IMR-90 (cell line): ENCODE measurements at regions not wholly inside any gene's neighbourhood (a gene's known extent, or its start where the extent isn't known, plus 50 kb on each side); places are given as distances from the start of the nearest gene placed in this dataset.

ENCODE experiments used
- ATAC-seq: fragments of 200-7000 bp; cut with Tn5 transposase; 2 replicates; pipeline ENCODE4 v1.9.1; 2020; ENCODE audit warnings: low read depth, mild to moderate bottlenecking, moderate library complexity
- BruUV-seq: library from RNA; stranded (reverse); fragments of 400-500 nt; replicated peaks from 2 replicates; lab custom pipeline; 2021; lab: Mats Ljungman, UMichigan
- CTCF ChIA-PET: fragments of 300-600 bp; formaldehyde crosslinking; extraction: SDS; loops from one replicate; lab custom pipeline; 2021; ENCODE audit warnings: antibody characterized with exemption; lab: Yijun Ruan, JAX
- POLR2A ChIA-PET: fragments of 300-600 bp; sonication (Branson Sonifier 250); formaldehyde crosslinking; loops from one replicate; lab custom pipeline; 2022; ENCODE audit warnings: antibody characterized with exemption; ENCODE audit not compliant: unreplicated experiment; lab: Charles Lee
- DNase-seq: peaks from one replicate; pipeline ENCODE4 v3.0.0; 2013
- H2AFZ ChIP-seq: replicated peaks from 2 replicates; pipeline ENCODE3; 2013; ENCODE audit warnings: low read length, mild to moderate bottlenecking; ENCODE audit not compliant: poor library complexity
- H2AK5ac ChIP-seq: 2 replicates; pipeline ENCODE4 v1.6.1; 2013; ENCODE audit warnings: low read depth, low read length, inconsistent platforms
- H2AK9ac ChIP-seq: replicated peaks from 2 replicates; pipeline ENCODE3; 2013; ENCODE audit warnings: mild to moderate bottlenecking, low read depth, low read length, moderate library complexity; ENCODE audit not compliant: poor library complexity
- H2BK120ac ChIP-seq: 2 replicates; pipeline ENCODE4 v1.6.1; 2013; ENCODE audit warnings: low read depth, low read length, inconsistent platforms
- H2BK15ac ChIP-seq: 3 replicates; pipeline ENCODE4 v1.6.1; 2013; ENCODE audit warnings: low read depth, low read length, inconsistent platforms
- H2BK20ac ChIP-seq: 2 replicates; pipeline ENCODE4 v1.6.1; 2013; ENCODE audit warnings: low read depth, mild to moderate bottlenecking, inconsistent platforms, low read length, moderate library complexity
- H2BK5ac ChIP-seq: 2 replicates; pipeline ENCODE4 v1.6.1; 2013; ENCODE audit warnings: mild to moderate bottlenecking, low read depth, low read length, inconsistent platforms; ENCODE audit not compliant: poor library complexity, severe bottlenecking
- H3K14ac ChIP-seq: replicated peaks from 2 replicates; pipeline ENCODE4 v1.6.1; 2013; ENCODE audit warnings: low read depth, low read length, inconsistent platforms
- H3K18ac ChIP-seq: 2 replicates; pipeline ENCODE4 v1.6.1; 2013; ENCODE audit warnings: low read depth, low read length, control low read depth
- H3K23ac ChIP-seq: 2 replicates; pipeline ENCODE4 v1.6.1; 2013; ENCODE audit warnings: low read depth, low read length, inconsistent platforms
- H3K27ac ChIP-seq: 2 replicates; pipeline ENCODE4 v1.5.1; 2013; ENCODE audit warnings: mild to moderate bottlenecking, control low read depth, low read length; ENCODE audit not compliant: insufficient read depth
- H3K27me3 ChIP-seq: 2 replicates; pipeline ENCODE4 v1.6.1; 2013; ENCODE audit warnings: low read length; ENCODE audit not compliant: control insufficient read depth, insufficient read depth
- H3K36me3 ChIP-seq: 2 replicates; pipeline ENCODE4 v1.6.1; 2013; ENCODE audit warnings: low read length, mixed read lengths; ENCODE audit not compliant: control insufficient read depth, insufficient read depth
- H3K4ac ChIP-seq: 2 replicates; pipeline ENCODE4 v1.6.1; 2013; ENCODE audit warnings: low read depth, low read length, inconsistent platforms
- H3K4me1 ChIP-seq: 2 replicates; pipeline ENCODE4 v1.6.1; 2013; ENCODE audit warnings: low read length, mixed read lengths; ENCODE audit not compliant: control insufficient read depth, insufficient read depth
- H3K4me2 ChIP-seq: 2 replicates; pipeline ENCODE4 v1.6.1; 2013; ENCODE audit warnings: low read depth, mild to moderate bottlenecking, control low read depth, low read length, moderate library complexity
- H3K4me3 ChIP-seq: 2 replicates; pipeline ENCODE4 v1.5.1; 2013; ENCODE audit warnings: low read depth, mild to moderate bottlenecking, control low read depth, low read length, moderate library complexity; ENCODE audit not compliant: insufficient read depth
- H3K56ac ChIP-seq: 2 replicates; pipeline ENCODE4 v1.6.1; 2013; ENCODE audit warnings: low read length, inconsistent platforms; ENCODE audit not compliant: insufficient read depth; ENCODE audit errors: extremely low read depth
- H3K79me1 ChIP-seq, 2 experiments: 2 replicates each; pipeline ENCODE4 v1.6.1; 2013; ENCODE audit warnings: low read length in 2 of 2, inconsistent platforms in 1 of 2, low read depth in 1 of 2
- H3K9ac ChIP-seq: 2 replicates; pipeline ENCODE4 v1.6.1; 2013; ENCODE audit warnings: low read depth, low read length, control low read depth
- H3K9me1 ChIP-seq: 2 replicates; pipeline ENCODE4 v1.6.1; 2013; ENCODE audit warnings: low read length, inconsistent platforms; ENCODE audit not compliant: insufficient read depth
- H3K9me3 ChIP-seq: 2 replicates; pipeline ENCODE4 v1.6.1; 2013; ENCODE audit warnings: low read length; ENCODE audit not compliant: control insufficient read depth, insufficient read depth
- H4K20me1 ChIP-seq: 2 replicates; pipeline ENCODE4 v1.6.1; 2013; ENCODE audit warnings: low read length, inconsistent platforms; ENCODE audit not compliant: insufficient read depth
- H4K5ac ChIP-seq: 2 replicates; pipeline ENCODE4 v1.6.1; 2013; ENCODE audit warnings: mild to moderate bottlenecking, low read depth, low read length, control low read depth
- H4K8ac ChIP-seq, 2 experiments: 2 replicates each; pipeline ENCODE4 v1.6.1; 2013; ENCODE audit warnings: low read depth in 2 of 2, low read length in 2 of 2, control low read depth in 1 of 2, inconsistent platforms in 1 of 2
- H4K91ac ChIP-seq: 2 replicates; pipeline ENCODE4 v1.6.1; 2013; ENCODE audit warnings: low read depth, low read length, inconsistent platforms; ENCODE audit not compliant: insufficient read depth
- BHLHE40 ChIP-seq: fragments of 150-350 bp; IDR thresholded peaks from 2 replicates; pipeline ENCODE4 v1.6.1; 2016; ENCODE audit warnings: mild to moderate bottlenecking, low read depth, low read length
- CEBPB ChIP-seq: IDR thresholded peaks from 2 replicates; pipeline ENCODE4 v1.6.1; 2012; ENCODE audit warnings: low read depth, low read length, improper control_type of control experiment
- CHD1 ChIP-seq: IDR thresholded peaks from 2 replicates; pipeline ENCODE4 v1.6.1; 2012; ENCODE audit warnings: low read depth, low read length, improper control_type of control experiment
- ELK1 ChIP-seq: fragments of 150-350 bp; IDR thresholded peaks from 2 replicates; pipeline ENCODE4 v1.6.1; 2016; ENCODE audit warnings: low read depth, mild to moderate bottlenecking, low read length, moderate library complexity, borderline replicate concordance
- FOS ChIP-seq: fragments of 150-350 bp; IDR thresholded peaks from 2 replicates; pipeline ENCODE4 v1.6.1; 2016; ENCODE audit warnings: low read depth, low read length
- MAFK ChIP-seq: IDR thresholded peaks from 2 replicates; pipeline ENCODE4 v1.6.1; 2012; ENCODE audit warnings: low read depth, low read length, improper control_type of control experiment
- MAZ ChIP-seq: IDR thresholded peaks from 2 replicates; pipeline ENCODE4 v1.6.1; 2012; ENCODE audit warnings: low read depth, mild to moderate bottlenecking, low read length, improper control_type of control experiment, moderate library complexity, borderline replicate concordance
- MXI1 ChIP-seq: IDR thresholded peaks from 2 replicates; pipeline ENCODE4 v1.6.1; 2012; ENCODE audit warnings: low read depth, mild to moderate bottlenecking, low read length, moderate library complexity, borderline replicate concordance
- NFE2L2 ChIP-seq: fragments of 150-350 bp; IDR thresholded peaks from 2 replicates; pipeline ENCODE4 v1.6.1; 2016; ENCODE audit warnings: low read depth, mild to moderate bottlenecking, low read length
- POLR2A ChIP-seq: IDR thresholded peaks from 2 replicates; pipeline ENCODE4 v1.6.1; 2012; ENCODE audit warnings: mild to moderate bottlenecking, low read depth, low read length
- RAD21 ChIP-seq: IDR thresholded peaks from 2 replicates; pipeline ENCODE4 v1.6.1; 2012; ENCODE audit warnings: low read length, improper control_type of control experiment
- RCOR1 ChIP-seq: IDR thresholded peaks from 2 replicates; pipeline ENCODE4 v1.6.1; 2012; ENCODE audit warnings: mild to moderate bottlenecking, low read length, improper control_type of control experiment; ENCODE audit not compliant: insufficient replicate concordance
- RFX5 ChIP-seq: IDR thresholded peaks from 2 replicates; pipeline ENCODE4 v1.8.0; 2012; ENCODE audit warnings: low read depth, mild to moderate bottlenecking, low read length, moderate library complexity
- SMC3 ChIP-seq: fragments of 150-350 bp; IDR thresholded peaks from 2 replicates; pipeline ENCODE4 v1.6.1; 2016; ENCODE audit warnings: low read depth, mild to moderate bottlenecking, antibody characterized with exemption, low read length, moderate library complexity
- WGBS, 2 experiments: methylation state at CpG; one replicate each; pipeline versions ENCODE4 v1.1.5 to v1.1.7; 2013; ENCODE audit warnings: missing lambda C conversion rate in 2 of 2; ENCODE audit not compliant: insufficient read length in 1 of 2; ENCODE audit errors: extremely low coverage in 2 of 2; 5-methylcytosine and 5-hydroxymethylcytosine counted together
- dilution Hi-C: fragments of 300-500 bp; cut with HindIII; formaldehyde crosslinking; loops from one replicate; pipeline ENCODE4 v1.14.3; 2018; ENCODE audit warnings: low sequenced_read_pairs; ENCODE audit not compliant: unreplicated experiment
- in situ Hi-C: fragments of 300-500 bp; cut with MboI; formaldehyde crosslinking; loops from 3 replicates; pipeline ENCODE4 v1.14.3; 2019; ENCODE audit warnings: low sequenced_read_pairs, inconsistent platforms, mixed read lengths
- intact Hi-C: fragments of 100-400 bp; cut with micrococcal nuclease; formaldehyde crosslinking; loops from 2 replicates; pipeline ENCODE4 v1.10.0; 2022
- TF ChIP-seq, protein P1 (sequence below): conservative IDR thresholded peaks from 2 replicates; pipeline ENCODE4 v1.5.1; 2012; ENCODE audit warnings: mild to moderate bottlenecking, low read depth, low read length, improper control_type of control experiment
- TF ChIP-seq, protein P2 (sequence below): fragments of 150-350 bp; IDR thresholded peaks from 2 replicates; pipeline ENCODE4 v1.6.1; 2017; ENCODE audit warnings: mild to moderate bottlenecking, antibody characterized with exemption, low read length, low read depth

- no peak for DNase-seq
- H3K9me3 ChIP-seq, result peaks cover 3% of the 10 kb centered on the region; the same call in 1 of the 2 replicates
- no peaks in the 10 kb centered on the region for H3K9me1 ChIP-seq
- ChIA-PET CTCF (no interaction called here), POLR2A (no interaction called here)
- no peak overlapping the region for H3K23ac ChIP-seq
- H3K56ac ChIP-seq, result no peak overlapping the region
- no peak for TF ChIP-seq MXI1
- TF ChIP-seq, protein P1, sequence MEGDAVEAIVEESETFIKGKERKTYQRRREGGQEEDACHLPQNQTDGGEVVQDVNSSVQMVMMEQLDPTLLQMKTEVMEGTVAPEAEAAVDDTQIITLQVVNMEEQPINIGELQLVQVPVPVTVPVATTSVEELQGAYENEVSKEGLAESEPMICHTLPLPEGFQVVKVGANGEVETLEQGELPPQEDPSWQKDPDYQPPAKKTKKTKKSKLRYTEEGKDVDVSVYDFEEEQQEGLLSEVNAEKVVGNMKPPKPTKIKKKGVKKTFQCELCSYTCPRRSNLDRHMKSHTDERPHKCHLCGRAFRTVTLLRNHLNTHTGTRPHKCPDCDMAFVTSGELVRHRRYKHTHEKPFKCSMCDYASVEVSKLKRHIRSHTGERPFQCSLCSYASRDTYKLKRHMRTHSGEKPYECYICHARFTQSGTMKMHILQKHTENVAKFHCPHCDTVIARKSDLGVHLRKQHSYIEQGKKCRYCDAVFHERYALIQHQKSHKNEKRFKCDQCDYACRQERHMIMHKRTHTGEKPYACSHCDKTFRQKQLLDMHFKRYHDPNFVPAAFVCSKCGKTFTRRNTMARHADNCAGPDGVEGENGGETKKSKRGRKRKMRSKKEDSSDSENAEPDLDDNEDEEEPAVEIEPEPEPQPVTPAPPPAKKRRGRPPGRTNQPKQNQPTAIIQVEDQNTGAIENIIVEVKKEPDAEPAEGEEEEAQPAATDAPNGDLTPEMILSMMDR, result no peak
- TF ChIP-seq CEBPB, result no peak
- TF ChIP-seq BHLHE40, result no peak
- TF ChIP-seq, protein P2, sequence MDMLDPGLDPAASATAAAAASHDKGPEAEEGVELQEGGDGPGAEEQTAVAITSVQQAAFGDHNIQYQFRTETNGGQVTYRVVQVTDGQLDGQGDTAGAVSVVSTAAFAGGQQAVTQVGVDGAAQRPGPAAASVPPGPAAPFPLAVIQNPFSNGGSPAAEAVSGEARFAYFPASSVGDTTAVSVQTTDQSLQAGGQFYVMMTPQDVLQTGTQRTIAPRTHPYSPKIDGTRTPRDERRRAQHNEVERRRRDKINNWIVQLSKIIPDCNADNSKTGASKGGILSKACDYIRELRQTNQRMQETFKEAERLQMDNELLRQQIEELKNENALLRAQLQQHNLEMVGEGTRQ, result no peak
- no peak for TF ChIP-seq ELK1
- no peak for TF ChIP-seq RAD21
- TF ChIP-seq RFX5, result no peak
- no peak for TF ChIP-seq MAZ
- TF ChIP-seq POLR2A, result no peak
- no peak for TF ChIP-seq CHD1
- TF ChIP-seq RCOR1, result no peak
- no peak for TF ChIP-seq FOS
- no peak for TF ChIP-seq MAFK
- no peak for TF ChIP-seq SMC3
- TF ChIP-seq NFE2L2, result no peak
- H3K9ac ChIP-seq, result no peak overlapping the region
- H3K4me3 ChIP-seq, result no peak overlapping the region
- H4K20me1 ChIP-seq, result no peaks in the 10 kb centered on the region
- H2AFZ ChIP-seq, result no peak overlapping the region
- no peak overlapping the region for H2AK9ac ChIP-seq
- intact Hi-C loops, result no loop called here
- H3K14ac ChIP-seq, result no peak overlapping the region
- no peak overlapping the region for H3K4ac ChIP-seq
- H2BK5ac ChIP-seq, result no peak overlapping the region
- no peak overlapping the region for H4K91ac ChIP-seq
- H2BK15ac ChIP-seq, result no peak overlapping the region
- in situ Hi-C loops, result no loop called here
- no peaks in the 10 kb centered on the region for H3K4me1 ChIP-seq
- no peak overlapping the region for H2AK5ac ChIP-seq
- no peak overlapping the region for H2BK120ac ChIP-seq
- BruUV-seq, result no TSS peak
- no peaks in the 10 kb centered on the region for H3K79me1 ChIP-seq
- no peak overlapping the region for H4K5ac ChIP-seq
- H3K36me3 ChIP-seq, result no peaks in the 10 kb centered on the region
- ATAC-seq, result no peak
- H4K8ac ChIP-seq, result no peak overlapping the region
- H3K4me2 ChIP-seq, result no peak overlapping the region
- H3K27ac ChIP-seq, result no peak overlapping the region
- no peak overlapping the region for H2BK20ac ChIP-seq
- H3K18ac ChIP-seq, result no peak overlapping the region
- H3K27me3 ChIP-seq, result no peaks in the 10 kb centered on the region
- WGBS, 2 experiments, result no CpG with 5 or more reads among the region's 1 CpG
- dilution Hi-C loops, result no loop called here
These were observed 399.8 kb downstream of the CDH7 start for GRCh38 chr18:66150650-66151049.
